ENCODE measurements at regions not wholly inside any gene's neighbourhood (a gene's known extent, or its start where the extent isn't known, plus 50 kb on each side); places are given as distances from the start of the nearest gene placed in this dataset.

DNA sequence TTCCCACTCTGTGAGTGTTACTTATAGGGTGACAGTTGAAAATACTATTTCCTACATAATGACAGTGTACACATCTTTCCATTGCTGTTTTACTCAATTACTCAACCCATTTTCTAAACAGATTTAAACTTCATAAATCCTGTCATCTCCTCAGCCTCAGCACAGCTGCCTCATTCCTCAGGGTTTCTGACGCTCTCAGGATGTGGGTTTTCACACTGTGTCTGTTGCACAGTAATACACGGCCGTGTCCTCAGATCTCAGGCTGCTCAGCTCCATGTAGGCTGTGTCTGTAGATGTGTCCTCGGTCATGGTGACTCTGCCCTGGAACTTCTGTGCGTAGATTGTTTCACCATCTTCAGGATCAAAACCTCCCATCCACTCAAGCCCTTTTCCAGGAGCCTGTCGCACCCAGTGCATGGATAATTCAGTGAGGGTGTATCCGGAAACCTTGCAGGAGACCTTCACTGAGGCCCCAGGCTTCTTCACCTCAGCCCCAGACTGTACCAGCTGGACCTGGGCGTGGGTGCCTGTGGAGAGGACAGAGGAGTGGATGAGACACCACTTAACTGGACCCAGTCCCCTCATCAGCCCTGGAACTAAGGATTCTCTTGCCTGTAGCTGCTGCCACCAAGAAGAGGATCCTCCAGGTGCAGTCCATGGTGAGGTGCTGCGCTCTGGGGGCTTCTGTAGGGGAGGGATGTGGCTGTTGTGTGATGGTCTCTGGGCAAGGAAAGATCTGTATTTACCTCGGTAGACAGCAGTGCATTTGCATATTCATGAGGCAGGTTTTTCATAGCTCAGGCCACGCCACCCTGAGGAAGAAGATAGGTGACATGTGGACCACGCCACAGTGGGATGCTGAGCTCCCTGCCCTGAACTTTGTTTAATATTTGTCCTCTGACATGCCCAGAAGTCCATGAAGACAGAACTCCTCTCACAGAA lies 750.2 kb downstream of the TMEM121 start:
- TF ChIP-seq, protein P1, sequence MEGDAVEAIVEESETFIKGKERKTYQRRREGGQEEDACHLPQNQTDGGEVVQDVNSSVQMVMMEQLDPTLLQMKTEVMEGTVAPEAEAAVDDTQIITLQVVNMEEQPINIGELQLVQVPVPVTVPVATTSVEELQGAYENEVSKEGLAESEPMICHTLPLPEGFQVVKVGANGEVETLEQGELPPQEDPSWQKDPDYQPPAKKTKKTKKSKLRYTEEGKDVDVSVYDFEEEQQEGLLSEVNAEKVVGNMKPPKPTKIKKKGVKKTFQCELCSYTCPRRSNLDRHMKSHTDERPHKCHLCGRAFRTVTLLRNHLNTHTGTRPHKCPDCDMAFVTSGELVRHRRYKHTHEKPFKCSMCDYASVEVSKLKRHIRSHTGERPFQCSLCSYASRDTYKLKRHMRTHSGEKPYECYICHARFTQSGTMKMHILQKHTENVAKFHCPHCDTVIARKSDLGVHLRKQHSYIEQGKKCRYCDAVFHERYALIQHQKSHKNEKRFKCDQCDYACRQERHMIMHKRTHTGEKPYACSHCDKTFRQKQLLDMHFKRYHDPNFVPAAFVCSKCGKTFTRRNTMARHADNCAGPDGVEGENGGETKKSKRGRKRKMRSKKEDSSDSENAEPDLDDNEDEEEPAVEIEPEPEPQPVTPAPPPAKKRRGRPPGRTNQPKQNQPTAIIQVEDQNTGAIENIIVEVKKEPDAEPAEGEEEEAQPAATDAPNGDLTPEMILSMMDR (IDR thresholded peaks at IDR 0.05), result no peak
- TF ChIP-seq SMC3 (IDR thresholded peaks at IDR 0.05) (no peak), CHD2 (IDR thresholded peaks at IDR 0.05; ENCODE audit: low read length, partially characterized antibody) (no peak), EP300 (IDR thresholded peaks at IDR 0.05) (no peak), RAD21 (conservative IDR thresholded peaks at IDR 0.05 in 1 of 2, IDR thresholded peaks at IDR 0.05 in 1 of 2) (no peak), POLR2A (IDR thresholded peaks at IDR 0.05; ENCODE audit: low read length) (no peak), POLR2AphosphoS2 (conservative IDR thresholded peaks at IDR 0.05; ENCODE audit: low read length) (no peak), PHF8 (IDR thresholded peaks at IDR 0.05; ENCODE audit: borderline replicate concordance, low read depth) (no peak)
